GM21723 (cell line): ENCODE measurements at regions not wholly inside any gene's neighbourhood (a gene's known extent, or its start where the extent isn't known, plus 50 kb on each side); places are given as distances from the start of the nearest gene placed in this dataset.

Experiments used
- ATAC-seq: cut with Tn5 transposase; IDR thresholded peaks from one replicate; pipeline ENCODE4 v1.9.1; 2021; ENCODE audit warnings: mild to moderate bottlenecking, moderate library complexity; ENCODE audit not compliant: unreplicated experiment

DNA sequence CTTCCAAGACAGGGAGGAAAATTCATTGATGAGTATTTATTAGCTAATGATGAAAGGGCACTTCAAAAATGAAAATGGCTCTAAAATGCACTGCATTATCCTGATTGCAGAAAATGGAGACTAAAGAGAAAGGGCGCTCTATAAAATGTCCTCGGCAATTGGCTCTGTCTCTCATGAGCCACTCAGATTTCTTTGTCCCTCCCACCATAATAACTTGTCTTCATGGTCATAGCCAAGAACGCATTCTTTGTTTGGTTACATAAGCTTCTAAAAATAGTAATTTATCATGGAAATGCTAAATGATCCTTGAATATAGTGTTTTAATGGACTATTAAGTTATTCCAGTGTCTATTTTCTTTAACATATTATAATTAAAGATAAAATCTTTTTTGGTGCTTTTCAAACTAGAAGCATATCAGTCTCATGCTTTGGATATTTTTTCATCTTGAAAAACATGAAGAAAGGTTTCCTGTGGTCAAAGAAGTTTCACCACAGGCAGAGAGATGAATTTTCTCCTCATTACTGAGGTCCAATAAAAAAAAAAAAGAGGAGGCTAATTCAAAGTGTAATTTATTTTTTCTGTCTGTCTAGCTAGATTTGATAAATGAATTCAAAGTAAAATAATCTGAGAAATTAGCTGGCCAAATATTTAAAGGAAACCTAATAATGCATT is 238.1 kb upstream of the BLID start:
- no peak for ATAC-seq

DNA sequence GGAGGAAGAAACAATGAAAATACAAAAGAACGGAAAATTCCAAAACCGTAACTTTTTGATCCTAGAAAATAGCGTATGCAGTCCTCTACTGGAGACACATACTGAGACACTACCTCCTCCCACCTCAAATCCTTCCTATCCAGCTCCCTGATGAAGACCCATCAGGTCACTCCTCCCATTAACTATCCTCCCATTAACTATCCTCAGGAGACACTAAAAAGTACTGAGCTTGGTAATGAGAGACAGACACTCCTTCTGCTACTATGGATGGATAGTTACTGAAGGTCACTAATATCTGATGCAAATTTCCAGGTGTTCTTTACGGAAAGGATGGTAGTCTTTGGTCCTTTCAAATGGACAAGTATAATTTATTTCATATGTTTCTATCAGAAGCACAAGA is 237.5 kb upstream of the BLID start:
- ATAC-seq: no peak

DNA sequence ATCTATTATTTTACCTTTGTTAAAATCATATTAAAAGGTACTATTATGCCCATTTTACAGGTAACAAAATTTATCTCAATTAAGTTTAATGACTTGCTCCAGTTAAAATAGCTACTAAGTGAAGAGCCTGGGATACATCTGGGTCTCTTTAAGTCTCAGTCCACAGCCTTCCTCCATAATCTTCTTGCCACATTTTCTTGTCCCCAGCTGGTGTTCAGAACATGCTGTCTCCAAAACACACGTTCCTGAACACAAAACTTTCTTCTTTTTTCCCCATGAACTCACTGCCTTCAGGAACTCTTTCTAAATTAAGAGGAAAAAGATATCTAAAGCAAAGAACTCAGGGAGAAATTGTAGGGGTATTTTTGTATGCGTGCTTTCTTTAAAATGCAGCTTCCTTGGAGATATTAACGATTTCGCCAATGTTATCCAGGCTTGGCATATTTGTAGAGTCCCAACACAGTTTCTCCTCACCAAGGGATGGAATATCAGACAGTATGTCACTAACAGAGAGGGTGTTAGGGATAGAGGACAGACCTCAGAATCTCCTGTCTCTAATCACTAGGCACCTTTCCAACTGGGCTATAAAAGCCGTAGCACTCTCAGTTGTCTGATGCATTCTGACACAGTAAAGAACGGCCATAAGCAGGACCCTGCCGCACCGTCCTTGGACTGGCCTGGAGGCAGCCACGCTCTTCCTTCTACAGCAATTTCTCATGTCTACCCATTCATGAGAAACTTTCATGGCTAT is 232.8 kb upstream of the BLID start:
- ATAC-seq: no peak

DNA sequence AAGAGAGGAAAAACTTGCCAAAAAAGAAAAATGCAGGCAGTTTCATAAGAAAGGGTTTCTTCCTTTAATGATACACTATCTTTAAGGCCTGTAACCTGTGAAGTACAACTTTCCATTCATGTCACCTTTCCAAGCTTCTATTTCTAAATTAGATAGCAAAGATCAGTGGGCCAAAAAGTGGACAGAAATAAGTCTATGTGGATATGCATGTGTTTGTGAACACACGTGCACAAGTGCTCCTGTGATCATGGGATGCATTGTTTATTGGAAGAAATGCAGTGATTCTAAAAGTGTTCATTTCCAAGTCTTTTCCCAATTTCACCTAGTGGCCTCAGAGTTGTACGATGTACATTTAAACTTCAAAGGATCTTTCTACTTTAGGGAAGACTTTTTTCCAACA is 230.0 kb upstream of the BLID start:
- no peak for ATAC-seq

DNA sequence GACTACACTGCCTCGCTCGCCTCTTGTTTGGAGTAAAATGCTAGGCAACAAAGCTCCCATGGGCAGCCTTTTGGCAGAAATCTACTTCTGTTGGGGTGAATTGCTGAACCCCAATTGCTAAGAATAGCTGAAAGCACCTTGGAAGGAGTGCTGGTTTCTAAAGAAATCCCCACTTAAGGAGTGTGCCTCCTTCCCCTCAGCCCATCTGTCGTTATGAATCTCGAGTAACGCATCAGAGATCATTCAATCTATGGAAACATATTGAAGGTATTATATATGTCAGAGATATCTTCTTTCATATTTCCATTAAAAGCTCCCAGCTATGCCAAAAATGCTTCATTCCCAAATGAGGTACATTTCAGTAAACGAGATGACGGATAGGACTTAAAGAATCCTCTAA is 229.6 kb upstream of the BLID start:
- ATAC-seq: no peak

DNA sequence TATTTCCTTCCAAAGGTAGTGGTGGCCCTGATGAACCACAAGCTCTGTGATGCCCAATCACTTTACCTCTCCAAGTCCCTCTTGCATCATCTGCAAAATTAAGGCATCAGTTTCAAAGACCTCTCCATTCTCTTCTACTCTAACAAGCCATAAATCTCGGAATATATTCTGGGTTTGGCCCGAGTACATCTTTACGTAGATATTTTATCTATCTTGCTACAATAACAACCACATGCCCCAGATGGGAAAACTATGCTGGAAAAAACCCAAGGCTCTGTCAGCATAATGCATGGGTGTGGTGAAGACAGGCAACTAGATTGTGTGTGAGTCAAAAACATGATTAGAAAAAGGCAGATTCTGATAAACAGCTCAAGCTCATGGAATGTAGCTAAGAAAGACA is 228.2 kb upstream of the BLID start:
- no peak for ATAC-seq

DNA sequence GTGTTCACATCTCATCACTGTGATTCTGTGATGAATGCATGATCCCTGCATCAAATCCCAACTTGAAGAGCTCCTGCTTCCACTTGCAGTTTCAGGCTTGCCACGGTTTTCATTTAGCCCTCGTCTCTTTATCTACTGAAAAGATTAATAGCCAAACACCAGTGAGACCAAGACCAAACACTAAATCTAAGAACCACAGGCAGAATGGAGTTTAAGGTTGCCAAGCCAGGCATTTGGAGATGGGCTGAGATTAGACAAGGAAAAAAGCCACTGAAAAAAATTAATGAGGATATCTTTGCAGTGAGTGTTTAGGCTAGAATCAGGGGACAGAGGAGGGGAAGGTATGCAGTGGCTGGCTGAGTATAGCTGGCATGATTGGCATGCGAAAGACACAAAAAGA is 227.2 kb upstream of the BLID start:
- no peak for ATAC-seq

DNA sequence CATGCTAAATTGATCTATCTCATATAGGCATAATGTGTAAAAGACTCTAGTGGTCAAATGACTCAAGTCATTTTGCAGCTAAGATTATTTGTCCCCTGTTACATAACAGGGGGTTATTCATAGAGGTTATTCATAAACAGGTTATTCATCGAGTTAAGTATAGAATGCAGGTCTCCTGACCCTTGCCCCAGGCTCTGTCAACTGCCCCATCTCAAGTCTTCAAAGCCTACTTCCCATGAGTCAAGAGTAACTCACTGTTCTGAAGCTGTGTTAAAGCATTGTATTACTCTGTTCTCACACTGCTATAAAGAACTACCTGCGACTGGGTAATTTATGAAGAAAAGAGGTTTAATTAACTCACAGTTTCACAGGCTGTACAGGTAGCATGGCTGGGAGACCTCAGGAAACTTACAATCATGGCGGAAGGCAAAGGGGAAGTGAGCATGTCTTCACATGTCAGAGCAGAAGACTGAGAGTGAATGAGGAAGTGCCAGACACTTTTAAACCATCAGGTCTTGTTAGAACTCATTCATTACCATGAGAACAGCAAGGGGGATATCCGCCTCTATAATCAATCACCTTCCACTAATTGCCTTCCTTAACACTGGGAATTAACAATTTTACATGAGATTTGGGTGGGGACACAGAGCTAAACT is 226.2 kb upstream of the BLID start:
- no peak for ATAC-seq

DNA sequence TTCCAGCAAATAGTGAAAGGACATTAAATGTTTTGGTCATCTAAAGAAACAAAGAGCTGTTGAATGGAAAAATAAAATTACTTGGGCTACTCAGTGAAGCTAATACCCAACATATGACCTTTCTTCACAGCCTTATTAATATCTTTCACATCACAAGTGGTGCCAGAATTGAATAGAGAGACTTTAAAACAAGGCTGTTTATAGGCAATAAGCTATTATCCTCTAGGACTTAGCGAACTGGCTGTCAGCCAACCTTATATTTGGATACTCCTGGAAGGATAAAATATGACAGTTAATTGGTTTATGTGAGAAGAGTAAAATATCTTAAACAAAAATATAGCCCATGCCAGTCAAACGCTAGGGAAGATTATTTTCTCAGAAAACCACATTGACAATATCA is 225.5 kb upstream of the BLID start:
- no peak for ATAC-seq

DNA sequence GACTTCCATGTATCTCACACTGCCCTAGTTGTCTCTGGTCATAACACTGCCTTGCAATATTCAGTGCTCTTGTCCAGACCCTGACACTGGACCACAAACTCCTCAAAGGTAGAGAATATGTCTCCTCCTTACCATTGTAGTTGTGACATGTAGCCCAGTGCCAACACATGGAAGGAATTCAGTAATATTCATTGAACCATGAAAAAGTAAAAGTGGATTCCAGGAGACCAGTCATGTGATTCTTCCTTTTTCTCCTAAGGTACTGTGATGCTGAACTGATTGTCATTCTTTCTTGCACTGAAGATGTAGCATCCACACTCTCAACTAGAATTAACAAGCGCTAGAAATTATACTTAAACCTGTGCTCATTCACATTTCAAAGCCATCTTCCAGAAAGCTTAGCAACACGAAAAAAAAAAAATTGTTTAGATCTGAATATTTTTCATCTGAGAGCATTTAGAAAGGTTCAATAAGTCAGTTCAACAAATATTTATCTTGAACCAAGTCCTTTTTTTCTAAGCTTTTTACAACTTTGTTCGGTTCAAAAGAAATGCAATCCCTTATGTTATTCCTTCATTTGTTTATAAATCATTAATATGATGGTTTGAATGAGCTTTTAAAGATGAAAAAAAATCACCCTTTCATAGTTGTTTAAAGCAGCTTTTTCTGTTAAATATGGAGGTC is 224.7 kb upstream of the BLID start:
- ATAC-seq: no peak

DNA sequence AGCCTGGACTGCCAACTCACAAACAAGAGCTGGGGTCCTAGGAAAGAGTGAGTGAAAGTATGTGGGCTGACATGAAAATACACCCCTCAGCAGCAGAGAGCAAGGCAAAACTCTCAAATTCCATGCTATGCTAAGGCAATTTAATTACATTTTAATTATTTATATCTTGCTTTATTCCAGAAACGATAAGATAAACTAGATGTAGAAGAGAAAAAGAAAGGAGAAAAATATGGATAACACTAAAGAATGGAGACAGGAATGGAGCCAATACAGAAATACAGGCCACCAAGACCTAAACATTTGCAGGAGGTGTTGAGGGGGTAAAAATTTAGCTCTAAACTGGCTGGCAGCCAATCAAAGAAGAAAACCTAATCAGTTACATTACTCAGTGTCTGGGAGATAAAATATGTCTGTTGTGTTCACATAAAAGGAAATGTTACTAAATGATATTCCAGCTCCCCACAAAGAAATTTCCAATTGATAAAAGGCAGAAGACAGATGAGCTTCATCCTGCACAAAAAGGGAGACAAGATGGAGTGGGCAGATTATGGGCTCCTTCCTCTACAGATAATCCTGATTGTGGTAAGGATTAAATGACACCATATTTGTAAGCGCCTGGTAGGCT is 223.5 kb upstream of the BLID start:
- ATAC-seq: no peak

DNA sequence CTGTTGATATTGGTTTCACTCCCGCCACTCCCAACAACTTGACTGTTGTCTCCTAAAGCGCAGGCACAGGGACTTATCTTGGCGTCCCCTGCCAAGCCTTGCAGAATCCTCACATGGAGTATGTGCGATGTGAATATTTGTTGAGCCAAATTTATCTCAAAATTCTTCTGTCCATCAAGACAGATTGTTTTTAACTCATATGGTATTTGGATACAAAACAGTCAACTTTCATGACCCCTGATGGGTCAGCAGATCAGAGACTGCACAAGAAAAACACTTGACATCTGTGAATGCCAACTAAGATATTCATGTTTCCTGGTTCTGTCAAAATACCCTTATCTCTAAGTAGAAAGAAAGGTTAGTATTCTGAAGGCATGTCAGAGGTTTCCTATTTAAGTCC is 221.7 kb upstream of the BLID start:
- no peak for ATAC-seq

DNA sequence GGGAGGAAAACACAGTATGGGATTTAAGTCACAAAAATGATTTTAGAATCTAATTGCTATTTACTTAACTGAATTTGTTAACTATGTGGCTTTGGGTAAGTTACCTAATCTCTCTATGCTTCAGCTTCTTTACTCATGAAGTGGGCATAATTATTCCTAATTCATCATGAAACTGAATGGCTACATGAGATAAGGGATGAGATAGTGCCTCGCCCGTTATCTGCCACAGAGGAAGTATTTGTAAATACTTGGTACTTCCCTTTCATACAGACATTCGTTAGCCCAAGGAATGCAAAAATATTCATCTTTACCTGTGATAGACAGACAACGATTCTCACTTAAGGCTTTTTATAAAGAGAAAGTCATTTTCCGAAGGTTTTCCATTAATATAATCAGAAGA is 221.2 kb upstream of the BLID start:
- ATAC-seq: no peak

DNA sequence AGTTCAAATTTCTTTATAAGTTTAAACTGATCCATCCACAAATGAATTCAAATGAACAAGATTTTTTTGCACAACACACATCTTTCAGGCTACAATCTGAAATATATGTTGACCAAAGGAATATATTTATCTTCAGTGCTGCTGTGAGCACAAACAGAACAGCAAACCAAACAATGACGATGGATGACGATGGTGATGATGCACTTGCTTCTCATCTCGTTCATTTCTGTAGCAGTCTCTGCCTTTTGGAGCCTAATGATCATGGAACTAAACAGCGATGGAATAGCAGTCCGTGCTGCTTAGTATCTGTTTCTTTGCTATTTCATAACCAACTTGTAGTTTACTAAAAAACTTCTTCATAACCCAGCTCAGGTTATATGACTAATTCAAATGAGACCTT is 220.7 kb upstream of the BLID start:
- ATAC-seq: no peak

DNA sequence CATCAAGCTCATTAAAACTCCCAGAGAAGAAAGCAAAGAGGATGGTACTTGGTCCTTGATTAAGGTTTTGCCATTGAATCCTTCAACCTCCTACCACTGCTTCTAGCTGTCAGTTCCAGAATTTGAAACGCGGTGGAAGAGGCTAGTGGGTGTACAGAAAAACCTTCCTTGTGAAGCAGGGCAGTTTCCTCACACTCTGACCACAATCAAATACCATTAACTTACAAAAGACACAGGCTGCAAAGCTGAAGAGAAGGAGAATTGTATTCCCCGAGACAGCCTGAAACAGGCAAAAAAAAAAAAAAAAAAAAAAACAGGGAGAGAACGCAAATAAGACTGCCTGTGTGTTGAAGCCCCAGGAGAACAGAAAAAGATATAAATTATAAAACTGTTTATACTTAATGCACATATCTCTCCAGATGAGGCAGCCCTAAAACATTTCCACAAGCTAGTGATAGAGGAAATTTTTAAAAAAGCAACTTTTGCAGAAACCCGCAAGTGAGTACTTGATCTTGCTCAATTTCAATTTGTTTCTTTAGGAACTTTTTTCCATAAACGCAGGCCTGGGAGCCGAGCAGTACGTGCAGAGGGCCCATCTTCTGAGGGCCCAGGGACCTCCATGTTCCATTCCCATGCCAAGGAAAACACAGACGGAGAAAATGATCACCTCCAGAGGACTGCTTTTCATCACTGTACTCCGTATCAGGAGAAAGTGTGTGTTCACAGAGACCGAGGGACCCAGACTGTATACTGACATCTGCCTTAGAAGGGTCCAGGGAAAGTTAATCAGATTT is 218.7 kb upstream of the BLID start:
- ATAC-seq: no peak

DNA sequence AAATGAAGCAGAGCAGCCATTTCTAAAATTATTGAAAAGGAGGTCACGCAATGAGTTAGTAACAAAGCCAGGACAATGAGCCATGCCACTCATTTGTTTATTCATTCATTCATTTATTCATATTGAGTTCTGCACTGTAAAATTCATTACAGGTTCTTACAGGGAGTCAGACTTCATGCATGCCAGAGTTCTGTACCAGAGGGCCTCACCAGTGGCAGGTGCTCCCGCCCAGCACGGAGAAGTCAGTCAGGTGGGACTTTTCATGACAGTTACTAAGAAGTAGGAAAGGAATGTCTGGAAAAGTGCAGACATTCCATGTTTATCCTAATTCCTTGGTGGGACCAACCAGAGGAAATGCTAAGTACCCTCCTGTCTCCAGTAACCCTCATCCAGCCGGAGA is 217.5 kb upstream of the BLID start:
- no peak for ATAC-seq

DNA sequence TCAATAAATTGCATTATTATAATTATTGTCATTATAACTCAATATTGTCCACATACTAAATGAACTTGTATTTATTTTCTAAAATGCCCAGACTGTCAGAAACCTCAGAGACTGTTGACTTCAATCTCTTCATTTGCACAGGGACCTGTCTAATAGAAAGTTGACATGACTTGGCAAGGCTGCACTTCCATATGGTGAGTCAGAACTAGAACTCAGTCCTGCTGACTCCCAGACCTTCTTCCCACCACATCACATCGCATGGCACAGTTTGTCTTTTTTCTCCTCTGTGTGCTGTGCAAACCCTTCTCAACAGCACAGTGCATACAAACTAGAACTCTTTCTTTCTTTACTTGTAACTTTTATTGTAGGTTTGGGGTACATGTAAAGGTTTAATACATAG is 215.1 kb upstream of the BLID start:
- ATAC-seq: no peak

DNA sequence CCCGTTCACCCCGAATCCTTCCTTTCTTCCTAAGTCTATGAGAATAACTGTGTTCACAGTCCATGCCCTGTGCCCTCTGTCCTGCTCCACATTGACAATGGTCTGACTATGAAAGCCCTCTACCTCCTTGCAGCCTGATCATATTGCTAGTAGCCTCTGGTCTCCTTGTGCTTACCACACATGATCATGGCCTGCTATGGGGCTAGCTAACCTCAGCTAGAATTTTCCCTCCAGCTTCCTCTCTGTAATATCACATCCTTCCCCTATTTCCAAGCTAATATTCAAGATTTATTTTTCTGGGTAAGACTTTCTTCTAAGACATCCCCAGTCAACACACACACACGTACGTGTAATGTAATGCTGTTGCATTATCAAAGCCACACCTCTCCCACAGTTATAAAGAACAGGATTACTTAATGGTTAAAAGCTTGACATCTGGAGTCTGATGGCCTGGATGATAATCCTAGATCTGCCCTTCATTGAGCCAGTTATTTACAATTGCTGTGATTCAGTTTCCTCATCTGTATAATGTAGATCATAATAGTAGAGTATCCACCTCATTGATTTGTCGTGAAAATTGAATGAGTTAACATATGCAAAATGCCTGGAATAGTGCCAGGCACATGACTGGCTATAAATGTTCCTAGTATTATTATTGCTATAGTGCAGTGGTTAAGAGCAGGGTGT is 214.4 kb upstream of the BLID start:
- ATAC-seq: no peak

DNA sequence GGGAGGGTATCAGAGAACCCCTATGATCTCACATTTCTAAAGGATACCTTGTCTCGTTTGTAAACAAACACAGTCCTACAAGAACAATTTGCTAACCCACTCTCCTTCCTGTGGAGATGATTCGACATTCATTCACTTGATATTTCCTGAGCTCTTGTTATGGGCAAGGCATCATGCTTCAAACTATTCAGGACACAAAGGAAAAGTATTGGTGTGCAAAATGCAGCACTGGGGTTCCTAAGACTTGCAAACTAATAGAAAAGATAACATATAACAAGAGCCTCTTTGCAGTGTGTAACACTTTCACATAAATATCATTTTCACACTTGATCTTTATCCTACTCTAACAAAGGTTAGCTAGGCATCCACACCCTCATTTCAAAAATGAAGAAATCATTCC is 211.5 kb upstream of the BLID start:
- ATAC-seq: no peak
